RWPE2 (cell line): ENCODE measurements at regions not wholly inside any gene's neighbourhood (a gene's known extent, or its start where the extent isn't known, plus 50 kb on each side); places are given as distances from the start of the nearest gene placed in this dataset.

Experiments
- ATAC-seq: fragments of 200-7000 bp; cut with Tn5 transposase; 3 replicates; pipeline ENCODE4 v1.9.1; 2021; ENCODE audit warnings: low read depth
- DNase-seq: peaks from one replicate; pipeline ENCODE4 v3.0.0-alpha.2; 2020; ENCODE audit warnings: low spot score
- H3K27ac ChIP-seq: fragments of 450-650 bp; 2 replicates; pipeline ENCODE4 v1.5.1; 2017; ENCODE audit warnings: mild to moderate bottlenecking; ENCODE audit not compliant: poor library complexity, severe bottlenecking
- H3K27me3 ChIP-seq: fragments of 250-450 bp; sonication (Bioruptor Pico); 2 replicates; pipeline ENCODE4 v1.5.1; 2021; ENCODE audit warnings: mild to moderate bottlenecking, moderate library complexity; ENCODE audit not compliant: insufficient read depth, poor library complexity, severe bottlenecking
- H3K36me3 ChIP-seq: fragments of 250-450 bp; sonication (Bioruptor Pico); 2 replicates; pipeline ENCODE4 v1.5.1; 2020; ENCODE audit warnings: low read depth, mild to moderate bottlenecking, moderate library complexity
- H3K4me1 ChIP-seq: fragments of 250-450 bp; sonication (Bioruptor Pico); 2 replicates; pipeline ENCODE4 v1.5.1; 2021; ENCODE audit warnings: mild to moderate bottlenecking, moderate library complexity; ENCODE audit not compliant: insufficient read depth, poor library complexity, severe bottlenecking
- H3K4me3 ChIP-seq: fragments of 250-450 bp; sonication (Bioruptor Pico); 2 replicates; pipeline ENCODE4 v1.5.1; 2021; ENCODE audit warnings: mild to moderate bottlenecking, moderate library complexity; ENCODE audit not compliant: severe bottlenecking
- H3K9me3 ChIP-seq: fragments of 250-450 bp; sonication (Bioruptor Pico); 2 replicates; pipeline ENCODE4 v1.5.1; 2021; ENCODE audit warnings: mild to moderate bottlenecking, moderate library complexity; ENCODE audit not compliant: severe bottlenecking
- CTCF ChIP-seq: fragments of 450-650 bp; IDR thresholded peaks from one replicate; pipeline ENCODE4 v1.5.1; 2017; ENCODE audit warnings: mild to moderate bottlenecking, moderate library complexity; ENCODE audit not compliant: poor library complexity, severe bottlenecking

- Histone ChIP-seq H3K36me3 (no peaks in the 10 kb centered on the region), H3K4me1 (no peaks in the 10 kb centered on the region), H3K4me3 (no peak overlapping the region), H3K27me3 (no peaks in the 10 kb centered on the region), H3K27ac (no peak overlapping the region), H3K9me3 (no peaks in the 10 kb centered on the region)
- TF ChIP-seq CTCF, result no peak
- DNase-seq (no peak), ATAC-seq (no peak)
These were observed 659.0 kb downstream of the EPM2A start for GRCh38 chr6:145076115-145076841.

- no peak overlapping the region for H3K4me3 ChIP-seq
- no peaks in the 10 kb centered on the region for H3K4me1 ChIP-seq
- no peaks in the 10 kb centered on the region for H3K9me3 ChIP-seq
- H3K27me3 ChIP-seq, result no peaks in the 10 kb centered on the region
- TF ChIP-seq CTCF, result no peak
- DNase-seq (no peak), ATAC-seq (no peak)
- H3K27ac ChIP-seq, result no peak overlapping the region
- H3K36me3 ChIP-seq, result no peaks in the 10 kb centered on the region
These were observed 657.9 kb downstream of the EPM2A start for GRCh38 chr6:145077382-145077781.

GRCh38 chr6:145080651-145081050 is 654.7 kb downstream of the EPM2A start:
- Histone ChIP-seq H3K9me3 (no peaks in the 10 kb centered on the region), H3K27me3 (no peaks in the 10 kb centered on the region), H3K36me3 (no peaks in the 10 kb centered on the region), H3K27ac (no peak overlapping the region), H3K4me3 (no peak overlapping the region), H3K4me1 (no peaks in the 10 kb centered on the region)
- no peak for ATAC-seq
- no peak for DNase-seq
- no peak for TF ChIP-seq CTCF

GRCh38 chr6:145081677-145082076 is 653.6 kb downstream of the EPM2A start:
- Histone ChIP-seq H3K27ac (no peak overlapping the region), H3K4me3 (no peak overlapping the region), H3K27me3 (no peaks in the 10 kb centered on the region), H3K4me1 (no peaks in the 10 kb centered on the region), H3K9me3 (no peaks in the 10 kb centered on the region), H3K36me3 (no peaks in the 10 kb centered on the region)
- ATAC-seq (no peak), DNase-seq (no peak)
- TF ChIP-seq CTCF, result no peak

GRCh38 chr6:145082359-145082758 is 653.0 kb downstream of the EPM2A start:
- no peak for ATAC-seq

More at GRCh38 chr6:145082359-145082758, 653.0 kb downstream of the EPM2A start:
- Histone ChIP-seq H3K27ac (no peak overlapping the region), H3K4me1 (no peaks in the 10 kb centered on the region), H3K4me3 (no peak overlapping the region), H3K27me3 (no peaks in the 10 kb centered on the region), H3K9me3 (no peaks in the 10 kb centered on the region), H3K36me3 (no peaks in the 10 kb centered on the region)
- TF ChIP-seq CTCF, result no peak
- no peak for DNase-seq
